Caco-2 (cell line): ENCODE measurements at regions not wholly inside any gene's neighbourhood (a gene's known extent, or its start where the extent isn't known, plus 50 kb on each side); places are given as distances from the start of the nearest gene placed in this dataset.

ENCODE experiments used
- BruUV-seq: library from RNA; stranded (reverse); fragments of 400-500 nt; replicated peaks from 2 replicates; lab custom pipeline; 2021; lab: Mats Ljungman, UMichigan
- CTCF ChIA-PET: fragments of 300-600 bp; sonication (Branson Sonifier 250); formaldehyde crosslinking; loops from one replicate; lab custom pipeline; 2022; ENCODE audit warnings: antibody characterized with exemption; lab: Charles Lee
- POLR2A ChIA-PET: fragments of 300-600 bp; sonication (Branson Sonifier 250); formaldehyde crosslinking; loops from one replicate; lab custom pipeline; 2022; ENCODE audit warnings: antibody characterized with exemption; lab: Charles Lee
- DNase-seq, 2 experiments: peaks; one replicate each; pipeline versions ENCODE4 v3.0.0 to v3.0.0-alpha.2; 2020 to 2022
- H3K27me3 ChIP-seq: replicated peaks from 2 replicates; pipeline ENCODE4 v1.6.0; 2011; ENCODE audit warnings: low read length; ENCODE audit not compliant: control insufficient read depth, insufficient read depth
- H3K36me3 ChIP-seq: 2 replicates; pipeline ENCODE4 v1.5.1; 2011; ENCODE audit warnings: low read length; ENCODE audit not compliant: control insufficient read depth, insufficient read depth
- H3K4me1 ChIP-seq: fragments of 250-450 bp; sonication (Bioruptor Pico); 2 replicates; pipeline ENCODE4 v1.5.1; 2020; ENCODE audit warnings: mild to moderate bottlenecking
- H3K4me3 ChIP-seq: 2 replicates; pipeline ENCODE4 v1.5.1; 2011; ENCODE audit warnings: low read depth, mild to moderate bottlenecking, control low read depth, low read length
- H3K9me3 ChIP-seq: fragments of 250-450 bp; sonication (Bioruptor Pico); 2 replicates; pipeline ENCODE4 v1.5.1; 2020; ENCODE audit warnings: mild to moderate bottlenecking, moderate library complexity
- H3K27ac Mint-ChIP-seq: one replicate; pipeline ENCODE4 v1.8.0; 2022; ENCODE audit warnings: mixed read lengths; ENCODE audit not compliant: unreplicated experiment
- H3K27me3 Mint-ChIP-seq: one replicate; pipeline ENCODE4 v1.8.0; 2022; ENCODE audit warnings: mixed read lengths; ENCODE audit not compliant: insufficient read depth, unreplicated experiment
- H3K36me3 Mint-ChIP-seq: one replicate; pipeline ENCODE4 v1.8.0; 2022; ENCODE audit warnings: mild to moderate bottlenecking, mixed read lengths; ENCODE audit not compliant: insufficient read depth, unreplicated experiment
- H3K4me1 Mint-ChIP-seq: one replicate; pipeline ENCODE4 v1.8.0; 2022; ENCODE audit warnings: low read depth, mixed read lengths; ENCODE audit not compliant: unreplicated experiment
- H3K4me3 Mint-ChIP-seq: one replicate; pipeline ENCODE4 v1.8.0; 2022; ENCODE audit warnings: mild to moderate bottlenecking, moderate library complexity, mixed read lengths; ENCODE audit not compliant: unreplicated experiment
- H3K9me3 Mint-ChIP-seq: one replicate; pipeline ENCODE4 v1.8.0; 2022; ENCODE audit warnings: mixed read lengths; ENCODE audit not compliant: unreplicated experiment
- CTCF ChIP-seq, 2 experiments: fragments of 200-600 bp in 1 of 2; IDR thresholded peaks; 1 replicate in 1 of 2; 2 replicates in 1 of 2; pipeline versions ENCODE4 v1.5.1 to v1.8.0; 2011 to 2022; ENCODE audit warnings: antibody characterized with exemption in 1 of 2, control low read depth in 1 of 2, inconsistent platforms in 1 of 2, low read depth in 1 of 2, low read length in 1 of 2, mild to moderate bottlenecking in 1 of 2, moderate library complexity in 1 of 2; ENCODE audit not compliant: insufficient read depth in 1 of 2, severe bottlenecking in 1 of 2, unreplicated experiment in 1 of 2
- intact Hi-C: fragments of 100-400 bp; cut with micrococcal nuclease; formaldehyde crosslinking; loops from one replicate; pipeline ENCODE4 v1.10.0; 2022; ENCODE audit not compliant: unreplicated experiment

- H3K27me3 ChIP-seq: no peaks in the 10 kb centered on the region; the same call in 1 of the 2 replicates
- H3K4me1 Mint-ChIP-seq: no peaks in the 10 kb centered on the region
- BruUV-seq: no TSS peak
Measured at GRCh38 chr6:9943026-9943425, 471.8 kb downstream of the TFAP2A start.

GRCh38 chr6:9942131-9942530 is 472.7 kb downstream of the TFAP2A start:
- H3K27me3 Mint-ChIP-seq: no peaks in the 10 kb centered on the region
- H3K27me3 ChIP-seq: no peaks in the 10 kb centered on the region; the same call in 1 of the 2 replicates
- ChIA-PET POLR2A (no interaction called here), CTCF (no interaction called here)
- no peaks in the 10 kb centered on the region for H3K9me3 ChIP-seq
- DNase-seq: no peak
- no TSS peak for BruUV-seq
- H3K4me3 Mint-ChIP-seq: no peak overlapping the region
- peaks cover 10% of the 10 kb centered on the region for H3K9me3 Mint-ChIP-seq
- no peak overlapping the region for H3K27ac Mint-ChIP-seq
- H3K4me1 Mint-ChIP-seq: no peaks in the 10 kb centered on the region
- intact Hi-C loops: no loop called here
- no peak overlapping the region for H3K4me3 ChIP-seq
- TF ChIP-seq CTCF (IDR thresholded peaks at IDR 0.05; ENCODE audit: insufficient read depth in 1 of 2, low read depth in 1 of 2, low read length in 1 of 2, severe bottlenecking in 1 of 2, unreplicated experiment in 1 of 2): no peak
- H3K36me3 Mint-ChIP-seq: no peaks in the 10 kb centered on the region
- H3K36me3 ChIP-seq: no peaks in the 10 kb centered on the region
- no peaks in the 10 kb centered on the region for H3K4me1 ChIP-seq

More at GRCh38 chr6:9943026-9943425, 471.8 kb downstream of the TFAP2A start:
- Mint-ChIP-seq H3K27ac (no peak overlapping the region), H3K36me3 (no peaks in the 10 kb centered on the region), H3K4me3 (no peak overlapping the region), H3K27me3 (no peaks in the 10 kb centered on the region), H3K9me3 (peaks cover 10% of the 10 kb centered on the region)
- TF ChIP-seq CTCF (IDR thresholded peaks at IDR 0.05; ENCODE audit: insufficient read depth in 1 of 2, low read depth in 1 of 2, low read length in 1 of 2, severe bottlenecking in 1 of 2, unreplicated experiment in 1 of 2): no peak
- DNase-seq: no peak
- no peaks in the 10 kb centered on the region for H3K4me1 ChIP-seq
- intact Hi-C loops: no loop called here
- no peak overlapping the region for H3K4me3 ChIP-seq
- CTCF ChIA-PET: no interaction called here
- H3K9me3 ChIP-seq: no peaks in the 10 kb centered on the region
- H3K36me3 ChIP-seq: no peaks in the 10 kb centered on the region
- POLR2A ChIA-PET: no interaction called here

- ChIA-PET POLR2A (no interaction called here), CTCF (no interaction called here)
- TF ChIP-seq CTCF (IDR thresholded peaks at IDR 0.05; ENCODE audit: insufficient read depth in 1 of 2, low read depth in 1 of 2, low read length in 1 of 2, severe bottlenecking in 1 of 2, unreplicated experiment in 1 of 2): no peak
- Histone ChIP-seq H3K9me3 (no peaks in the 10 kb centered on the region), H3K4me3 (no peak overlapping the region), H3K4me1 (no peaks in the 10 kb centered on the region), H3K27me3 (no peaks in the 10 kb centered on the region; the same call in 1 of the 2 replicates), H3K36me3 (no peaks in the 10 kb centered on the region)
- H3K36me3 Mint-ChIP-seq: no peaks in the 10 kb centered on the region
- no peaks in the 10 kb centered on the region for H3K4me1 Mint-ChIP-seq
- BruUV-seq: no TSS peak
- no peak overlapping the region for H3K27ac Mint-ChIP-seq
- no peak overlapping the region for H3K4me3 Mint-ChIP-seq
- intact Hi-C loops: no loop called here
- H3K9me3 Mint-ChIP-seq: peaks cover 10% of the 10 kb centered on the region
- DNase-seq: no peak
- H3K27me3 Mint-ChIP-seq: no peaks in the 10 kb centered on the region
Measured at GRCh38 chr6:9938801-9939200, 476.1 kb downstream of the TFAP2A start.
